H7 (cell line): ENCODE measurements at regions not wholly inside any gene's neighbourhood (a gene's known extent, or its start where the extent isn't known, plus 50 kb on each side); places are given as distances from the start of the nearest gene placed in this dataset.

Experiments
- DNase-seq: peaks from one replicate; pipeline ENCODE4 v3.0.0; 2012
- H3K27me3 ChIP-seq: 2 replicates; pipeline ENCODE4 v1.6.0; 2011; ENCODE audit warnings: mild to moderate bottlenecking, low read length; ENCODE audit not compliant: control insufficient read depth, insufficient read depth
- H3K36me3 ChIP-seq: replicated peaks from 2 replicates; pipeline ENCODE4 v1.5.1; 2011; ENCODE audit warnings: low read length; ENCODE audit not compliant: control insufficient read depth, insufficient read depth
- H3K4me3 ChIP-seq: 2 replicates; pipeline ENCODE4 v1.5.1; 2011; ENCODE audit warnings: low read depth, mild to moderate bottlenecking, control low read depth, low read length, moderate library complexity; ENCODE audit not compliant: insufficient read depth

- peak overlapping the region; percentile 51 for H3K4me3 ChIP-seq
- H3K36me3 ChIP-seq: no peaks in the 10 kb centered on the region
- peaks cover 50% of the 10 kb centered on the region for H3K27me3 ChIP-seq
- peak; percentile 77 for DNase-seq
Measured at GRCh38 chr2:45168711-45169338, 159.6 kb upstream of the SIX2 start.

GRCh38 chr2:45167920-45168629 is 158.8 kb upstream of the SIX2 start:
- Histone ChIP-seq H3K27me3 (peaks cover 48% of the 10 kb centered on the region), H3K4me3 (peak overlapping the region; percentile 51; the same call in 1 of the 2 replicates)
- DNase-seq: no peak

GRCh38 chr2:45166229-45166890 is 157.1 kb upstream of the SIX2 start:
- no peaks in the 10 kb centered on the region for H3K36me3 ChIP-seq
- no peak for DNase-seq
- peaks cover 46% of the 10 kb centered on the region for H3K27me3 ChIP-seq
- H3K4me3 ChIP-seq: no peak overlapping the region

More at GRCh38 chr2:45167920-45168629, 158.8 kb upstream of the SIX2 start:
- no peaks in the 10 kb centered on the region for H3K36me3 ChIP-seq

GRCh38 chr2:45162711-45163110 is 153.5 kb upstream of the SIX2 start:
- peaks cover 10% of the 10 kb centered on the region for H3K27me3 ChIP-seq
- DNase-seq: no peak

GRCh38 chr2:45156605-45157004 is 147.4 kb upstream of the SIX2 start:
- H3K4me3 ChIP-seq: no peak overlapping the region
- H3K36me3 ChIP-seq: no peaks in the 10 kb centered on the region
- no peaks in the 10 kb centered on the region for H3K27me3 ChIP-seq
- DNase-seq: no peak

More at GRCh38 chr2:45162711-45163110, 153.5 kb upstream of the SIX2 start:
- no peak overlapping the region for H3K4me3 ChIP-seq
- no peaks in the 10 kb centered on the region for H3K36me3 ChIP-seq

- H3K4me3 ChIP-seq: no peak overlapping the region
- H3K27me3 ChIP-seq: no peaks in the 10 kb centered on the region
- no peaks in the 10 kb centered on the region for H3K36me3 ChIP-seq
- DNase-seq: no peak
Measured at GRCh38 chr2:45154606-45155155, 145.4 kb upstream of the SIX2 start.

- no peak overlapping the region for H3K4me3 ChIP-seq
- no peaks in the 10 kb centered on the region for H3K27me3 ChIP-seq
- H3K36me3 ChIP-seq: no peaks in the 10 kb centered on the region
- DNase-seq: no peak
Measured at GRCh38 chr2:45154144-45154543, 144.9 kb upstream of the SIX2 start.

- Histone ChIP-seq H3K4me3 (no peak overlapping the region), H3K27me3 (no peaks in the 10 kb centered on the region), H3K36me3 (no peaks in the 10 kb centered on the region)
- DNase-seq: no peak
Measured at GRCh38 chr2:45153121-45153520, 143.9 kb upstream of the SIX2 start.

GRCh38 chr2:45152691-45153090 is 143.4 kb upstream of the SIX2 start:
- Histone ChIP-seq H3K36me3 (no peaks in the 10 kb centered on the region), H3K4me3 (no peak overlapping the region), H3K27me3 (no peaks in the 10 kb centered on the region)
- no peak for DNase-seq

- no peaks in the 10 kb centered on the region for H3K36me3 ChIP-seq
- no peak for DNase-seq
- no peaks in the 10 kb centered on the region for H3K27me3 ChIP-seq
- H3K4me3 ChIP-seq: no peak overlapping the region
Measured at GRCh38 chr2:45145073-45145899, 136.0 kb upstream of the SIX2 start.

- H3K4me3 ChIP-seq: no peak overlapping the region
- no peaks in the 10 kb centered on the region for H3K27me3 ChIP-seq
- no peak for DNase-seq
- H3K36me3 ChIP-seq: no peaks in the 10 kb centered on the region
Measured at GRCh38 chr2:45141883-45142866, 132.9 kb upstream of the SIX2 start.

- H3K36me3 ChIP-seq: no peaks in the 10 kb centered on the region
Measured at GRCh38 chr2:45140675-45141074, 131.4 kb upstream of the SIX2 start.

GRCh38 chr2:45138904-45139303 is 129.7 kb upstream of the SIX2 start:
- Histone ChIP-seq H3K4me3 (no peak overlapping the region), H3K36me3 (no peaks in the 10 kb centered on the region), H3K27me3 (no peaks in the 10 kb centered on the region)
- DNase-seq: no peak

More at GRCh38 chr2:45140675-45141074, 131.4 kb upstream of the SIX2 start:
- no peaks in the 10 kb centered on the region for H3K27me3 ChIP-seq
- H3K4me3 ChIP-seq: no peak overlapping the region
- no peak for DNase-seq
